HG03342 (cell line): ENCODE measurements at regions not wholly inside any gene's neighbourhood (a gene's known extent, or its start where the extent isn't known, plus 50 kb on each side); places are given as distances from the start of the nearest gene placed in this dataset.
"Not testable (repeated sequence)": the region's sequence is repeated elsewhere in the genome, so short reads cannot be mapped to it uniquely, and the experiment has no call there.

ENCODE experiments used
- ATAC-seq: cut with Tn5 transposase; IDR thresholded peaks from one replicate; pipeline ENCODE4 v1.9.1; 2021; ENCODE audit warnings: mild to moderate bottlenecking, moderate library complexity; ENCODE audit not compliant: unreplicated experiment

GRCh38 chrX:13223868-13224567, 95.8 kb downstream of the ATXN3L start:
- ATAC-seq: no peak

GRCh38 chrX:13220916-13221315, 98.9 kb downstream of the ATXN3L start:
- no peak for ATAC-seq

GRCh38 chrX:13219991-13220764, 99.7 kb downstream of the ATXN3L start:
- ATAC-seq: no peak

- ATAC-seq: no peak
Measured at GRCh38 chrX:13218758-13219157, 101.1 kb downstream of the ATXN3L start.

- no peak for ATAC-seq
Measured at GRCh38 chrX:13216139-13216538, 103.7 kb downstream of the ATXN3L start.

- no peak for ATAC-seq
Measured at GRCh38 chrX:13215729-13216128, 104.1 kb downstream of the ATXN3L start.

- ATAC-seq: no peak
Measured at GRCh38 chrX:13212191-13212651, 107.6 kb downstream of the ATXN3L start.

GRCh38 chrX:13210142-13210541, 109.7 kb downstream of the ATXN3L start:
- ATAC-seq: not testable (repeated sequence)

GRCh38 chrX:13209704-13210103, 110.1 kb downstream of the ATXN3L start:
- ATAC-seq: not testable (repeated sequence)

- ATAC-seq: no peak
Measured at GRCh38 chrX:13208281-13208935, 111.4 kb downstream of the ATXN3L start.

- no peak for ATAC-seq
Measured at GRCh38 chrX:13203271-13203670, 116.6 kb downstream of the ATXN3L start.

- ATAC-seq: no peak
Measured at GRCh38 chrX:13201605-13202219, 118.1 kb downstream of the ATXN3L start.

- no peak for ATAC-seq
Measured at GRCh38 chrX:13200398-13200797, 119.5 kb downstream of the ATXN3L start.

GRCh38 chrX:13198762-13199064, 121.1 kb downstream of the ATXN3L start:
- no peak for ATAC-seq

GRCh38 chrX:13198056-13198761, 121.6 kb downstream of the ATXN3L start:
- no peak for ATAC-seq

GRCh38 chrX:13196782-13197181, 123.1 kb downstream of the ATXN3L start:
- ATAC-seq: no peak

- ATAC-seq: no peak
Measured at GRCh38 chrX:13195340-13195739, 124.5 kb downstream of the ATXN3L start.

- no peak for ATAC-seq
Measured at GRCh38 chrX:13194291-13195103, 125.4 kb downstream of the ATXN3L start.

- ATAC-seq: no peak
Measured at GRCh38 chrX:13190051-13190450, 129.8 kb downstream of the ATXN3L start.

- ATAC-seq: no peak
Measured at GRCh38 chrX:13189380-13189779, 130.5 kb downstream of the ATXN3L start.
